NCI-H1930 (cell line): ENCODE measurements at regions not wholly inside any gene's neighbourhood (a gene's known extent, or its start where the extent isn't known, plus 50 kb on each side); places are given as distances from the start of the nearest gene placed in this dataset.

ENCODE experiments used
- DNase-seq, 2 experiments: peaks; one replicate each; lab custom pipeline; 2025; lab: John Stamatoyannopoulos, UW

- no peak for DNase-seq
These were observed 846.5 kb downstream of the TYW1 start for GRCh38 chr7:67843001-67843565.

GRCh38 chr7:67843615-67844014 is 847.0 kb downstream of the TYW1 start:
- DNase-seq, result no peak

- no peak for DNase-seq
These were observed 850.6 kb downstream of the TYW1 start for GRCh38 chr7:67847092-67847787.

GRCh38 chr7:67854221-67855178 is 857.9 kb downstream of the TYW1 start:
- DNase-seq, result no peak

- no peak for DNase-seq
These were observed 858.7 kb downstream of the TYW1 start for GRCh38 chr7:67855322-67855721.

- no peak for DNase-seq
These were observed 859.4 kb downstream of the TYW1 start for GRCh38 chr7:67856046-67856445.

- DNase-seq, result no peak
These were observed 861.1 kb downstream of the TYW1 start for GRCh38 chr7:67857698-67858097.

GRCh38 chr7:67858931-67859330 is 862.3 kb downstream of the TYW1 start:
- DNase-seq, result no peak

- no peak for DNase-seq
These were observed 867.3 kb downstream of the TYW1 start for GRCh38 chr7:67863911-67864310.

- DNase-seq, result no peak
These were observed 869.4 kb downstream of the TYW1 start for GRCh38 chr7:67866054-67866453.

GRCh38 chr7:67866812-67867211 is 870.2 kb downstream of the TYW1 start:
- no peak for DNase-seq

- DNase-seq, result no peak
These were observed 873.8 kb downstream of the TYW1 start for GRCh38 chr7:67870396-67870795.

- no peak for DNase-seq
These were observed 878.9 kb downstream of the TYW1 start for GRCh38 chr7:67875558-67875957.

GRCh38 chr7:67878808-67879207 is 882.2 kb downstream of the TYW1 start:
- no peak for DNase-seq

GRCh38 chr7:67882843-67883242 is 886.2 kb downstream of the TYW1 start:
- no peak for DNase-seq

GRCh38 chr7:67890316-67890715 is 893.7 kb downstream of the TYW1 start:
- DNase-seq, result no peak

GRCh38 chr7:67894746-67895145 is 898.1 kb downstream of the TYW1 start:
- no peak for DNase-seq

GRCh38 chr7:67896721-67897120 is 900.1 kb downstream of the TYW1 start:
- DNase-seq, result no peak

GRCh38 chr7:67900456-67900855 is 903.8 kb downstream of the TYW1 start:
- DNase-seq, result no peak

- no peak for DNase-seq
These were observed 905.3 kb downstream of the TYW1 start for GRCh38 chr7:67901808-67902480.

GRCh38 chr7:67907792-67908191 is 911.2 kb downstream of the TYW1 start:
- no peak for DNase-seq

- no peak for DNase-seq
These were observed 915.8 kb downstream of the TYW1 start for GRCh38 chr7:67912437-67912836.
